Activated naive CD4-positive, alpha-beta T cell treated with Interleukin-2 at 50 U/mL for 16 hours (primary cell): ENCODE measurements at regions not wholly inside any gene's neighbourhood (a gene's known extent, or its start where the extent isn't known, plus 50 kb on each side); places are given as distances from the start of the nearest gene placed in this dataset.

Experiments
- DNase-seq: peaks from one replicate; pipeline ENCODE4 v3.0.0-alpha.2; 2020

- no peak for DNase-seq
These were observed 177.5 kb upstream of the DIO3 start for GRCh38 chr14:101383737-101384338.

- no peak for DNase-seq
These were observed 166.9 kb upstream of the DIO3 start for GRCh38 chr14:101394374-101394773.

DNA sequence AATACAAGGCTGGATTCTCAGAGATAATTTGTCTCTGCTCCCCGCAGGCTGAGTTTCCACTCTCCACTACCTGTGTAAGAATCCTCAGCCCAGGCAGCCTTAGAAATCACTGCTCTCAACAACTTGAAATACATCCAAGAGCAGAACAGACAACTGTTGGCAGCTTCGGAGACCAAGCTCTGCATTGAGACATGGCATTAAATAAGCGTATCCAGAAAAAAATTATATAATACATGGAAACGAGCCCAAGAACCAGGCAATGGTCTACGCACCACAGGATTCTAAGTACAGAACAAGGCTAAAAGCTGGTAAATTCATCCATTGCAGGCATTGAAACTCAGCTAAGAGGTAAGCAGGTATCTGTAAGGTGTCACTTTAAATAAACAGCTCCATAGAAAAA lies 165.5 kb upstream of the DIO3 start:
- DNase-seq = no peak

DNA sequence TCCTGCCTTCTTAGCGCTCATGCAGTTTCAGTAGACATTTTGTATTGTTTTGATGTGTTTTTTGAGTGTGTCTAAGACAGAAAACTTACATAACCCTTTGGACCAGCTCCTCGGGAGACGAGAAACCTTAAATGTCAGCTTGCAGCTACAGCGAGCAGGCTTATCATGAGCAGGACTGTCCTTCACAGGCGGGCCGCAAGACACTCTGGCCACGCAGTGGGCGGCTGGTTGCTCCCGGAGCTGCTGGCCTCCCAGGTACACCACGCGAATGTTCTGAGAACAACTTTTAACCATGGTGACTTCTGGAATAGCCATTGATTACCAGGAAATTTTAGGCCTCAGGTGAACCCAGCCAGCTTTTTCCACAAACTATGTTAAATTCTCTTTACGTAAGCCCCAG lies 164.1 kb upstream of the DIO3 start:
- DNase-seq = no peak

DNA sequence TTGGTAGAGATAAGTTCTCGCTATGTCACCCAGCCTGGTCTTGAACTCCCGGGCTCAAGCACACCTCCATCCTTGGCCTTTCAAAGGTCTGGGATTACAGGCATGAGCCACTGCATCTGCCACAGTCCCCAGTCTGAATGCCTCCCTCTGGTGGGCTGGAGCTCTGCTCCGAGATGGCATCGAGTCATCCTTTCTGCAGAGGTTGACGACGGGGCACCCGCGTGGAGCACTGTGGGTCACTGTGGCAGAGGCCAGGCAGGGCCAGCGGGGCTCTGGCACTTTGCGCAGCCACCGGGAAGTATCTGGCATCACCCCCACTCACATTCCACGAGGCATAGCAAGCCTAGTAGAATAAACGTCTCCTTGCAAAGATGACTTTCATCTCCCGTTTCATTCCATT lies 163.3 kb upstream of the DIO3 start:
- DNase-seq = no peak

- no peak for DNase-seq
These were observed 161.4 kb upstream of the DIO3 start for GRCh38 chr14:101399737-101400517.

DNA sequence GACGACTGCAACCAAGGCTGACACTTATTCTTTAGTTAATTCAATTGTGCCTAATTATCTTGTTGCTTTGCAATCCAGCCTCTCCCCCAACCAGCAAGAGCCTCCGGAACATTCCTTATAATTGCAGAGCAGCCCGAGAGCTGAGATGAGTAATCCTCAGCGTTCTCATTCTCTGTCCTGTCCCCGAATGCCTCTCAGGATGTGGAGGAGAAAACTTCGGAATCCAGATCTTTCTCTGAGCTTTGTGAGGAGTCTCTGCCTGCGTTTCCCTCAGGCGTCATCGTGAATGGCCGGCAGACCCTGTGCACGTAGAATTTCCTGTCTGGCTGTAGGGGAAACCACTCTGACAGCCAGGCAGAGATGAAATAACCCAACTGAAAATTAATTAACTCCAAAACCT lies 160.5 kb upstream of the DIO3 start:
- no peak for DNase-seq

DNA sequence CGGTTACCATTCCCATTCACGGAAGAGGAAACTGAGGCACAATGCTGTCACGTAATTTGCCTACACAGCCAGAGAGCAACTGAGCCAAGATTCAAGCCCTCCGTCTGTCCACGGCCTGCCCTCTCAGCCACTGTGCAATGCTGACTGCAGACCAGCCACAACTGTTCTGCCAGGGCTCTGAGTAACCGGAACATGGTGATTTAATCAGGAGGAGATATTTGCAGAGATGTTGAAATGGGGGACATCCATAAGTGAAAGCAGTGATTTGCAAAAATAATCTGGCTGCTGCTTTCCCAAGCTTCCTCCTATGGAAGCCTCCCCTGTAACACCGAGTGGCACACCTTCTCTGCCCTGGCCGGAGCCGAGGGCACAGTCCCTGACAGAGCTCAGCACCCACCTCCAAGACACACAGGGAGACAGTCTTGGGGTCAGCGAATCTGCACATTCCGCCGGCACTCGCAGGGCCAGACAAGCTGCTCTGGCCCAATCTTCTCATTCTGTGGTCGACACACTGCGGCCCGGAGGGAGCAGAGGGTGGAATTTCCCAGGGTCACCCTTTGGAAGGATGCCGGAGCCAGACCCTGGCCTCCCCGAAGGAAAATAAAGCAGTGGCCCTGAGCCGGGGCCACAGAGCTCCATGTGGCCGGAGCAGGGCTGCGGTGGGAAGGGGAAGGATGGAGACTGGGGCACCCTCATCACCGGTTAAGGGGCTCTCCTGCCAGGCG lies 158.2 kb upstream of the DIO3 start:
- no peak for DNase-seq

GRCh38 chr14:101404426-101405170 lies 156.7 kb upstream of the DIO3 start:
- no peak for DNase-seq

GRCh38 chr14:101405171-101405883 lies 156.0 kb upstream of the DIO3 start:
- no peak for DNase-seq

GRCh38 chr14:101406921-101407320 lies 154.4 kb upstream of the DIO3 start:
- no peak for DNase-seq

GRCh38 chr14:101407328-101407727 lies 154.0 kb upstream of the DIO3 start:
- no peak for DNase-seq

DNA sequence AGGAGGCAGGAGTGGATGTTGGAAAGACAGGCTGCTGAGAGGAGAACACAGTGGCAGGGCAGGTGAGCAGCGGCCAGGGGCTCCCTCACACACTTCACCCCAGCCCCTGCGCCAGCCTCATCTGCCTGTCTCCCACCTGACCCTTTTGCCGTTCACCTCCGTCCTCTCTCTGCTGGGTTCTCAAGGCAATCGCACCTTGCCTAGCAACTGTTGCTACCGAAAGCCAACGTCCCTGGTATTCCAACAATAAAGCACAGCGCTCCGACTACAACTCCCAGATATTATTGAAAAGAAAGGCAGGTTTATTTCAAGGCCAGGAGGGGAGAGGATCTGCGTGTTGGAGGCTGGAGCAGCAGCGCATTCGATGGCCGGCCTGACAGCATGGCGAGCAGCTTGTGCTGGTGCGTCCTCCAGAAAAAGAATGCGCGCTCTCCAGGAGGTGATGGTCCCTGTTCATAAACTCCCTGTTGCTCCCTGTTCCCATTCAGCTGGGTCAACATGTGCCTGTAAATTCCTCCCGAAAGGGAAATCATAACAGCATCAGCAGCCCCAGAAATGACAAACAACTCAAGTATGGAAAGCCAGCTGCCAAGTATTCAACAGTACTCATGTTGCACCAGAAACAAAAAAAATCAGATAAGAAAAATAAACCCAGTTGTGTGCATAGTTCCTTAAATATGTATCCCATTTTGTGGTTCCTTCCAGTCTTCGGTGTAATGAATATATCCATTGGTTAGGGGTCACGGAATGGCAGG lies 153.0 kb upstream of the DIO3 start:
- no peak for DNase-seq

GRCh38 chr14:101409006-101409543 lies 152.2 kb upstream of the DIO3 start:
- no peak for DNase-seq

GRCh38 chr14:101410126-101410525 lies 151.2 kb upstream of the DIO3 start:
- DNase-seq = no peak

DNA sequence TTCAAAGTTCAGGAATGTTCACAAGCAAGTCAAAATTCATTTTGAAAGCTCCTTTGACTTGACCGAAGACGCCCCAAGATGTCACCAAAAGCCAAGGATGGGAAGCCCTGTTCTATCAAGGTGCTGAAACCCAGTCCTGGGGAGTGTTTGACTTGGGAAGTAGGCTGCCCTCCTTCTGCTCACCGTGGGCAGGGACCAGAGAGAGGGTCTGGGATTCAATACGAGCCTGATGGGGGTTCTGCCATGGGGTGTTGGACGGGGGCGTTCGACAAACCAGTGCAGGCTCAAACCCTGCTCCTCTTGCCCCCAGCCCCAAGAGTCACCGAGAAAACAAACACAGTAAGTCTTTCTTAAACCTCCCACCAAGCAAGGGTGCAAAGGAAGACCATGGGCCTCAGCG lies 150.1 kb upstream of the DIO3 start:
- DNase-seq = no peak

DNA sequence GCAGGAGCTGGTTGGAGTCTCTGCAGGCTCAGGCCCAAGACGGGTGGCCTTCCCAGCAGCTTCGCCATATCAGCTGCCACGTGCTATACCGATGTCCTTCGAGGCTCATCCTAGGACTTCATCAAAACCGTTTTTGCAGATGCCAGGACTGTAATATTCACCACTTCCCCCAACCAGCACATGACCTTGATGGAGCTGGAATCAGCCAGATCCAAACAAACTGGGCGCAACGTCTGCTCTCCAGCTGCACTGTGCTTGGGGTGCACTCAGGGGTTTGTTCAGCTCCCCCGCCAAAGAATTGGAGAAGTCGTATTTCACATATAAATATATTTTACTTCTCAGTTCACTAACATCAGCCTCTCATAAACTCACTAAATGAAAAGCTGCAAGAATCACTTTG lies 149.5 kb upstream of the DIO3 start:
- DNase-seq = no peak

GRCh38 chr14:101412739-101413138 lies 148.6 kb upstream of the DIO3 start:
- DNase-seq = no peak

DNA sequence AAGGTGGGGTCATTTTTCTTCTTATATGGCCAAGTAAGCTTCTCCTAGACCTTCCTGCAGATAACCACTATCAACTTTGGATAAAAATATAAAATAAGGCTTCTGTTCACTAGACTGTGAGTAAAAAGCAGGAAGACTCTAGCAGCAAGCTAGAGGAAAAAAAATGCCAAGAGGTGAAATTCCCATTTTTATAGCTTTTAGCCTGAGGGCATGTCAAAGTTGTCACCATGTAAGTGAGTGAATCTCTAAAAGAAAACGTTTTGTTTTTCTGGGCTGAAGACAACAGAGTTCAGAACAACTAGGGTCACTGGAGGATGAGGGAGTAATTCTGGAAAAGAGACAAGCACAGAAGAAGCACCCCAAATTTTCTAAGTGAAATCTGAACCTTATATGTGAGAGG lies 143.9 kb upstream of the DIO3 start:
- DNase-seq = no peak

DNA sequence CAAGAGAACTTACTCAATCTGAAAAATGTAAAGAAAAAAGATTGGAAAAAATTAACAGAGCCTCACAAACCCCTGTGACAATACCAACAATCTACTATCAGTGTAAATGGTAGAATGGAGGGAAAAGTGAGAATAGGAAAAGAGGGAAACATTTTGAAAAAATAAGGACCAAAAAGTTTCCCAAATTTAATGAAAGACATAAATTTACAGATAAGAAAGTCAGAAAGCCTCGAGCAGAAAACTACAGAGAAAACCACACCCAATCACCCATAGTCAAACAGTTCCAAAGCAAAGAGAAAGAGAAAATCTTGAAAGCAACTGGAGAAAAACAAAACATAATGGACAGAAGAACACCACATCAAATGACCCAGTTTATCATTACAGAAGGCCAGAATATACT lies 142.7 kb upstream of the DIO3 start:
- no peak for DNase-seq

DNA sequence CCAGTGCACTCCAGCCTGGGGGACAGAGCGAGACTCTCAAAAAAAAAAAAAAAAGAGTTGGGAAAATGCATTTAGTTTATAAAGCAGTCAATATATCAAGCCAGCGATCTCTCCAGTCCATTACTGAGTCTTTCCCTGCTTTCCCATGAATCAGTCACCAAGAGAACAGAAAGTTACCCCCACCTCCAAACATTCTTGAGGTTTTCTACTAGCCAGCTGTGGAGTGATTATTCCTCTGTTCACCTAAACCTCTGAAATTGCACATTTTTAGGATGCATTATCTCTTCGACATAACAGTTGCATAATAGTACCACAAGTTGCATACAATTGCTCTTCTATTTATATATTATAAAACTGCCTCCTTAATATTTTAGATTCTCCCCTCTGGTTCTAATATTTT lies 134.8 kb upstream of the DIO3 start:
- no peak for DNase-seq

GRCh38 chr14:101428409-101428808 lies 132.9 kb upstream of the DIO3 start:
- no peak for DNase-seq
